ENCODE measurements at regions not wholly inside any gene's neighbourhood (a gene's known extent, or its start where the extent isn't known, plus 50 kb on each side); places are given as distances from the start of the nearest gene placed in this dataset.

DNA sequence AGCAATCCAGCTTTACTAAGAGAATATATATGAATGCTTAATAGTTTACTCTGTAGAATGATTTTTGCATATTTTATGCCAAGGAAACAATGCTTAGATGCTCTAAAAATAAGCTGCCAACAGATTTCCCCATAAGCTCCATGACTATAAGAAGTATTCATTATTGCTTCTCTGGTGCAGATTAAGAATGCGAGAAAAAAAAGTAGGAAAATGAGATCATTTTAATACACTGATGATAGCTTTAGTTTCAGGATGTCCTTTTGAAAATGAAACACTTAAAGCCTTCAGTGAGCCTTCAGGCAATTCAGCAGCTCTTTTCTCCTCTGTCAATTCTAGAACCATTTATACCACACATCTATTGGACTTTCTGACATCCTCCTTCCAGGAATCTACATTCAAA, 735.0 kb upstream of the POT1 start:
- no peak for TF ChIP-seq CTCF (IDR thresholded peaks at IDR 0.05; ENCODE audit: insufficient read depth in 1 of 2, low read depth in 1 of 2, low read length in 1 of 2, severe bottlenecking in 1 of 2, unreplicated experiment in 1 of 2)
- no peak for DNase-seq
- no peaks in the 10 kb centered on the region for H3K36me3 ChIP-seq (ENCODE audit: control insufficient read depth, insufficient read depth, low read length)
- Mint-ChIP-seq H3K36me3 (ENCODE audit: insufficient read depth, unreplicated experiment) (no peaks in the 10 kb centered on the region), H3K4me3 (ENCODE audit: unreplicated experiment) (no peak overlapping the region), H3K27me3 (ENCODE audit: insufficient read depth, unreplicated experiment) (no peaks in the 10 kb centered on the region), H3K27ac (ENCODE audit: unreplicated experiment) (no peak overlapping the region), H3K4me1 (ENCODE audit: low read depth, unreplicated experiment) (no peaks in the 10 kb centered on the region), H3K9me3 (ENCODE audit: unreplicated experiment) (no peaks in the 10 kb centered on the region)
- ChIA-PET CTCF (no interaction called here), POLR2A (no interaction called here)
- no peak overlapping the region for H3K4me3 ChIP-seq (ENCODE audit: low read depth, low read length)
- no peaks in the 10 kb centered on the region for H3K27me3 ChIP-seq (replicated peaks; ENCODE audit: control insufficient read depth, insufficient read depth, low read length)
- no peaks in the 10 kb centered on the region for H3K9me3 ChIP-seq
- H3K4me1 ChIP-seq: 0 out of 2 replicates have a peak, but pooled peaks cover 5% of the 10 kb centered on the region
- BruUV-seq (replicated peaks): no TSS peak
- intact Hi-C loops (cut with micrococcal nuclease; ENCODE audit: unreplicated experiment): no loop called here

GRCh38 chr7:125663961-125664360, 734.3 kb upstream of the POT1 start:
- Mint-ChIP-seq H3K27me3 (ENCODE audit: insufficient read depth, unreplicated experiment) (no peaks in the 10 kb centered on the region), H3K9me3 (ENCODE audit: unreplicated experiment) (no peaks in the 10 kb centered on the region), H3K4me1 (ENCODE audit: low read depth, unreplicated experiment) (no peaks in the 10 kb centered on the region), H3K4me3 (ENCODE audit: unreplicated experiment) (no peak overlapping the region), H3K36me3 (ENCODE audit: insufficient read depth, unreplicated experiment) (no peaks in the 10 kb centered on the region), H3K27ac (ENCODE audit: unreplicated experiment) (no peak overlapping the region)
- H3K4me1 ChIP-seq: 0 out of 2 replicates have a peak, but pooled peaks cover 5% of the 10 kb centered on the region
- TF ChIP-seq CTCF (IDR thresholded peaks at IDR 0.05; ENCODE audit: insufficient read depth in 1 of 2, low read depth in 1 of 2, low read length in 1 of 2, severe bottlenecking in 1 of 2, unreplicated experiment in 1 of 2): no peak
- ChIA-PET POLR2A (no interaction called here), CTCF (no interaction called here)
- no peaks in the 10 kb centered on the region for H3K27me3 ChIP-seq (replicated peaks; ENCODE audit: control insufficient read depth, insufficient read depth, low read length)
- H3K9me3 ChIP-seq: no peaks in the 10 kb centered on the region
- H3K36me3 ChIP-seq (ENCODE audit: control insufficient read depth, insufficient read depth, low read length): no peaks in the 10 kb centered on the region
- H3K4me3 ChIP-seq (ENCODE audit: low read depth, low read length): no peak overlapping the region
- intact Hi-C loops (cut with micrococcal nuclease; ENCODE audit: unreplicated experiment): no loop called here
- DNase-seq: no peak
- no TSS peak for BruUV-seq (replicated peaks)

DNA sequence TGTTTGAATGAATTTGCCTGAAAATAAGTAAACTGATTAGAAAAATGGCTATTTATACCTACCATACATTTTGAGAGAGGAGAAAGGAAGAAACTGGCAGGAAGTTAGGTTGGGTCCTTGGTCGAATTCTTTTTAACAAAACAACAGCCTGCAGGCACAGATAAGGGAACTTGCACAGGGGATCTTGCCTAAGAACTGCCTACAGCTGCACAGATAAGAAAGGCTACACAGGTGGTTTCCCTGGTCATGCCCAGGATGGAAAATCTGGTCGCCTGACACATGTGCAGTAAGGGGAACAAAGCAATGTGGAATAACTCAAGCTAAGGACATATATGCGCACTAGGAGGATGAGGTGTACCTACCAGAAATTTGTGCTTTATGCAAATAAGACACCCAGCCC, 732.1 kb upstream of the POT1 start:
- CTCF ChIA-PET: no interaction called here
- H3K9me3 Mint-ChIP-seq (ENCODE audit: unreplicated experiment): no peaks in the 10 kb centered on the region
- Histone ChIP-seq H3K36me3 (ENCODE audit: control insufficient read depth, insufficient read depth, low read length) (no peaks in the 10 kb centered on the region), H3K4me3 (ENCODE audit: low read depth, low read length) (no peak overlapping the region), H3K27me3 (replicated peaks; ENCODE audit: control insufficient read depth, insufficient read depth, low read length) (no peaks in the 10 kb centered on the region), H3K9me3 (no peaks in the 10 kb centered on the region), H3K4me1 (0 out of 2 replicates have a peak, but pooled peaks cover 5% of the 10 kb centered on the region)
- H3K4me1 Mint-ChIP-seq (ENCODE audit: low read depth, unreplicated experiment): no peaks in the 10 kb centered on the region
- BruUV-seq (replicated peaks): no TSS peak
- POLR2A ChIA-PET: no interaction called here
- no peak for TF ChIP-seq CTCF (IDR thresholded peaks at IDR 0.05; ENCODE audit: insufficient read depth in 1 of 2, low read depth in 1 of 2, low read length in 1 of 2, severe bottlenecking in 1 of 2, unreplicated experiment in 1 of 2)
- DNase-seq: peak in 1 of 2 experiments; percentile 21
- intact Hi-C loops (cut with micrococcal nuclease; ENCODE audit: unreplicated experiment): no loop called here
- no peak overlapping the region for H3K27ac Mint-ChIP-seq (ENCODE audit: unreplicated experiment)
- no peaks in the 10 kb centered on the region for H3K36me3 Mint-ChIP-seq (ENCODE audit: insufficient read depth, unreplicated experiment)
- H3K4me3 Mint-ChIP-seq (ENCODE audit: unreplicated experiment): no peak overlapping the region
- no peaks in the 10 kb centered on the region for H3K27me3 Mint-ChIP-seq (ENCODE audit: insufficient read depth, unreplicated experiment)

All from Caco-2 (cell line).